ENCODE measurements at regions not wholly inside any gene's neighbourhood (a gene's known extent, or its start where the extent isn't known, plus 50 kb on each side); places are given as distances from the start of the nearest gene placed in this dataset.

GRCh38 chr5:33261305-33261704, 179.5 kb upstream of the TARS1 start:
- Histone ChIP-seq H3K27me3 (ENCODE audit: insufficient read depth, insufficient read length) (no peaks in the 10 kb centered on the region), H3K36me3 (ENCODE audit: insufficient read depth, insufficient read length, low read length) (no peaks in the 10 kb centered on the region), H3K9me3 (ENCODE audit: insufficient read depth, low read length) (no peaks in the 10 kb centered on the region), H3K9ac (ENCODE audit: insufficient read length, low read depth) (no peak overlapping the region), H3K4me1 (ENCODE audit: insufficient read depth, insufficient read length) (no peaks in the 10 kb centered on the region), H3K4me3 (ENCODE audit: insufficient read length, low read depth) (no peak overlapping the region)
- TF ChIP-seq ZNF274 (IDR thresholded peaks at IDR 0.05; ENCODE audit: low read depth, low read length) (no peak), YY1 (IDR thresholded peaks at IDR 0.05; ENCODE audit: insufficient read depth, insufficient read length) (no peak), SUZ12 (IDR thresholded peaks at IDR 0.05; ENCODE audit: extremely low read depth, insufficient read depth, insufficient read length) (no peak)
- no peak for DNase-seq (ENCODE audit: low read depth, low spot score)

GRCh38 chr5:33261747-33262146, 179.0 kb upstream of the TARS1 start:
- H3K27me3 ChIP-seq (ENCODE audit: insufficient read depth, insufficient read length): no peaks in the 10 kb centered on the region
- no peaks in the 10 kb centered on the region for H3K9me3 ChIP-seq (ENCODE audit: insufficient read depth, low read length)
- H3K36me3 ChIP-seq (ENCODE audit: insufficient read depth, insufficient read length, low read length): no peaks in the 10 kb centered on the region
- no peak for DNase-seq (ENCODE audit: low read depth, low spot score)
- TF ChIP-seq SUZ12 (IDR thresholded peaks at IDR 0.05; ENCODE audit: extremely low read depth, insufficient read depth, insufficient read length) (no peak), YY1 (IDR thresholded peaks at IDR 0.05; ENCODE audit: insufficient read depth, insufficient read length) (no peak), ZNF274 (IDR thresholded peaks at IDR 0.05; ENCODE audit: low read depth, low read length) (no peak)
- H3K4me1 ChIP-seq (ENCODE audit: insufficient read depth, insufficient read length): no peaks in the 10 kb centered on the region
- no peak overlapping the region for H3K4me3 ChIP-seq (ENCODE audit: insufficient read length, low read depth)
- H3K9ac ChIP-seq (ENCODE audit: insufficient read length, low read depth): no peak overlapping the region

- no peak for TF ChIP-seq SUZ12 (IDR thresholded peaks at IDR 0.05; ENCODE audit: extremely low read depth, insufficient read depth, insufficient read length)
- TF ChIP-seq ZNF274 (IDR thresholded peaks at IDR 0.05; ENCODE audit: low read depth, low read length): no peak
- TF ChIP-seq YY1 (IDR thresholded peaks at IDR 0.05; ENCODE audit: insufficient read depth, insufficient read length): no peak
- no peak for DNase-seq (ENCODE audit: low read depth, low spot score)
- no peaks in the 10 kb centered on the region for H3K27me3 ChIP-seq (ENCODE audit: insufficient read depth, insufficient read length)
These were observed 173.0 kb upstream of the TARS1 start for GRCh38 chr5:33267801-33268200.

GRCh38 chr5:33268374-33268773, 172.4 kb upstream of the TARS1 start:
- Histone ChIP-seq H3K4me1 (ENCODE audit: insufficient read depth, insufficient read length) (no peaks in the 10 kb centered on the region), H3K36me3 (ENCODE audit: insufficient read depth, insufficient read length, low read length) (no peaks in the 10 kb centered on the region), H3K27me3 (ENCODE audit: insufficient read depth, insufficient read length) (no peaks in the 10 kb centered on the region), H3K9me3 (ENCODE audit: insufficient read depth, low read length) (no peaks in the 10 kb centered on the region), H3K9ac (ENCODE audit: insufficient read length, low read depth) (no peak overlapping the region), H3K4me3 (ENCODE audit: insufficient read length, low read depth) (no peak overlapping the region)
- no peak for DNase-seq (ENCODE audit: low read depth, low spot score)
- no peak for TF ChIP-seq ZNF274 (IDR thresholded peaks at IDR 0.05; ENCODE audit: low read depth, low read length)
- no peak for TF ChIP-seq SUZ12 (IDR thresholded peaks at IDR 0.05; ENCODE audit: extremely low read depth, insufficient read depth, insufficient read length)
- TF ChIP-seq YY1 (IDR thresholded peaks at IDR 0.05; ENCODE audit: insufficient read depth, insufficient read length): no peak

More at GRCh38 chr5:33267801-33268200, 173.0 kb upstream of the TARS1 start:
- Histone ChIP-seq H3K4me3 (ENCODE audit: insufficient read length, low read depth) (no peak overlapping the region), H3K36me3 (ENCODE audit: insufficient read depth, insufficient read length, low read length) (no peaks in the 10 kb centered on the region), H3K4me1 (ENCODE audit: insufficient read depth, insufficient read length) (no peaks in the 10 kb centered on the region), H3K9me3 (ENCODE audit: insufficient read depth, low read length) (no peaks in the 10 kb centered on the region), H3K9ac (ENCODE audit: insufficient read length, low read depth) (no peak overlapping the region)

GRCh38 chr5:33270671-33271070, 170.1 kb upstream of the TARS1 start:
- H3K9ac ChIP-seq (ENCODE audit: insufficient read length, low read depth): no peak overlapping the region
- TF ChIP-seq ZNF274 (IDR thresholded peaks at IDR 0.05; ENCODE audit: low read depth, low read length) (no peak), YY1 (IDR thresholded peaks at IDR 0.05; ENCODE audit: insufficient read depth, insufficient read length) (no peak), SUZ12 (IDR thresholded peaks at IDR 0.05; ENCODE audit: extremely low read depth, insufficient read depth, insufficient read length) (no peak)
- no peaks in the 10 kb centered on the region for H3K4me1 ChIP-seq (ENCODE audit: insufficient read depth, insufficient read length)
- no peaks in the 10 kb centered on the region for H3K36me3 ChIP-seq (ENCODE audit: insufficient read depth, insufficient read length, low read length)
- H3K4me3 ChIP-seq (ENCODE audit: insufficient read length, low read depth): no peak overlapping the region
- H3K9me3 ChIP-seq (ENCODE audit: insufficient read depth, low read length): no peaks in the 10 kb centered on the region
- H3K27me3 ChIP-seq (ENCODE audit: insufficient read depth, insufficient read length): no peaks in the 10 kb centered on the region
- no peak for DNase-seq (ENCODE audit: low read depth, low spot score)

- no peaks in the 10 kb centered on the region for H3K27me3 ChIP-seq (ENCODE audit: insufficient read depth, insufficient read length)
- no peak for DNase-seq (ENCODE audit: low read depth, low spot score)
- no peak overlapping the region for H3K9ac ChIP-seq (ENCODE audit: insufficient read length, low read depth)
These were observed 169.2 kb upstream of the TARS1 start for GRCh38 chr5:33271606-33272005.

GRCh38 chr5:33272288-33272687, 168.5 kb upstream of the TARS1 start:
- no peak overlapping the region for H3K4me3 ChIP-seq (ENCODE audit: insufficient read length, low read depth)
- no peaks in the 10 kb centered on the region for H3K9me3 ChIP-seq (ENCODE audit: insufficient read depth, low read length)
- H3K27me3 ChIP-seq (ENCODE audit: insufficient read depth, insufficient read length): no peaks in the 10 kb centered on the region
- H3K36me3 ChIP-seq (ENCODE audit: insufficient read depth, insufficient read length, low read length): no peaks in the 10 kb centered on the region
- H3K4me1 ChIP-seq (ENCODE audit: insufficient read depth, insufficient read length): no peaks in the 10 kb centered on the region
- no peak for DNase-seq (ENCODE audit: low read depth, low spot score)
- H3K9ac ChIP-seq (ENCODE audit: insufficient read length, low read depth): no peak overlapping the region
- TF ChIP-seq SUZ12 (IDR thresholded peaks at IDR 0.05; ENCODE audit: extremely low read depth, insufficient read depth, insufficient read length) (no peak), YY1 (IDR thresholded peaks at IDR 0.05; ENCODE audit: insufficient read depth, insufficient read length) (no peak)

More at GRCh38 chr5:33271606-33272005, 169.2 kb upstream of the TARS1 start:
- Histone ChIP-seq H3K36me3 (ENCODE audit: insufficient read depth, insufficient read length, low read length) (no peaks in the 10 kb centered on the region), H3K4me1 (ENCODE audit: insufficient read depth, insufficient read length) (no peaks in the 10 kb centered on the region), H3K4me3 (ENCODE audit: insufficient read length, low read depth) (no peak overlapping the region), H3K9me3 (ENCODE audit: insufficient read depth, low read length) (no peaks in the 10 kb centered on the region)
- no peak for TF ChIP-seq ZNF274 (IDR thresholded peaks at IDR 0.05; ENCODE audit: low read depth, low read length)
- TF ChIP-seq YY1 (IDR thresholded peaks at IDR 0.05; ENCODE audit: insufficient read depth, insufficient read length): no peak
- TF ChIP-seq SUZ12 (IDR thresholded peaks at IDR 0.05; ENCODE audit: extremely low read depth, insufficient read depth, insufficient read length): no peak
